Fibroblast of peridontal ligament (primary cell): ENCODE measurements at regions not wholly inside any gene's neighbourhood (a gene's known extent, or its start where the extent isn't known, plus 50 kb on each side); places are given as distances from the start of the nearest gene placed in this dataset.
A peak's percentile ranks its signal among the peaks of the same experiment; 100 is the strongest.
"Not testable (repeated sequence)": the region's sequence is repeated elsewhere in the genome, so short reads cannot be mapped to it uniquely, and the experiment has no call there.

Experiments used
- DNase-seq: peaks from one replicate; pipeline ENCODE4 v3.0.0-alpha.2; 2010; ENCODE audit errors: extremely low read depth

GRCh38 chr4:134622626-134623575 is 421.3 kb upstream of the PABPC4L start:
- DNase-seq = not testable (repeated sequence)

- DNase-seq = no peak
Observed at GRCh38 chr4:134622199-134622598, 420.6 kb upstream of the PABPC4L start.

GRCh38 chr4:134621715-134622114 is 420.1 kb upstream of the PABPC4L start:
- DNase-seq = not testable (repeated sequence)

GRCh38 chr4:134610956-134611355 is 409.4 kb upstream of the PABPC4L start:
- DNase-seq = no peak

- DNase-seq = no peak
Observed at GRCh38 chr4:134610172-134610571, 408.6 kb upstream of the PABPC4L start.

GRCh38 chr4:134601706-134602105 is 400.1 kb upstream of the PABPC4L start:
- DNase-seq = no peak

- DNase-seq = no peak
Observed at GRCh38 chr4:134591326-134591725, 389.7 kb upstream of the PABPC4L start.

- no peak for DNase-seq
Observed at GRCh38 chr4:134585972-134586371, 384.4 kb upstream of the PABPC4L start.

- DNase-seq = peak; percentile 38
Observed at GRCh38 chr4:134567461-134567860, 365.9 kb upstream of the PABPC4L start.

- no peak for DNase-seq
Observed at GRCh38 chr4:134560728-134561127, 359.1 kb upstream of the PABPC4L start.

GRCh38 chr4:134552063-134552462 is 350.5 kb upstream of the PABPC4L start:
- DNase-seq = no peak

- DNase-seq = no peak
Observed at GRCh38 chr4:134551348-134551747, 349.8 kb upstream of the PABPC4L start.

GRCh38 chr4:134548052-134548628 is 346.6 kb upstream of the PABPC4L start:
- DNase-seq = no peak

GRCh38 chr4:134546279-134546678 is 344.7 kb upstream of the PABPC4L start:
- no peak for DNase-seq

- DNase-seq = peak; percentile 21
Observed at GRCh38 chr4:134544303-134544770, 342.7 kb upstream of the PABPC4L start.

- DNase-seq = no peak
Observed at GRCh38 chr4:134540588-134540987, 339.0 kb upstream of the PABPC4L start.

- DNase-seq = no peak
Observed at GRCh38 chr4:134539729-134540231, 338.2 kb upstream of the PABPC4L start.

GRCh38 chr4:134537701-134538100 is 336.1 kb upstream of the PABPC4L start:
- DNase-seq = no peak

- DNase-seq = no peak
Observed at GRCh38 chr4:134533068-134533467, 331.5 kb upstream of the PABPC4L start.

GRCh38 chr4:134531013-134531412 is 329.4 kb upstream of the PABPC4L start:
- DNase-seq = no peak

GRCh38 chr4:134529629-134530028 is 328.0 kb upstream of the PABPC4L start:
- DNase-seq = no peak

- no peak for DNase-seq
Observed at GRCh38 chr4:134518574-134519217, 317.1 kb upstream of the PABPC4L start.
